ENCODE measurements at regions not wholly inside any gene's neighbourhood (a gene's known extent, or its start where the extent isn't known, plus 50 kb on each side); places are given as distances from the start of the nearest gene placed in this dataset.

DNA sequence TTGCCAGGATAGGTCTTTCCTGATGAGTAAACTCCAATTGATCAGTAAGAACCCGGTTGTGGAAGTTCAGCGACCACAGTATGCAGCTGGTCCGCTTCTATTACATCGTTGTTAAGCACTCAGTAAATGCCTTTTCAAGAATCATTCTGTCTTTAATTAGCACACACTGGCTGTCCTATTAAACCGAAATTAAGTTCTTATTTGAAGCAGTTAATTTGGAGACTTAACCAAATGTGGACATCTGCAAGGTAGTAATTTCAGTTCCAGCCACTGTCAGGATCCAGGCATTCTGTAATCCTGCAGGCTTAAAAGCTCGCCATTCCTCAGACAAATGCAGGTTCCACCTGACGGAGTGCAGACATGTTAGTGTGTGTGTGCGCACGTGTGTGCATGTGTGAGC is 254.6 kb downstream of the IRX2 start:
- Histone ChIP-seq H3K4me1 (ENCODE audit: control insufficient read depth, insufficient read depth, low read length) (no peaks in the 10 kb centered on the region), H3K9me3 (ENCODE audit: control insufficient read depth, insufficient read depth, low read depth, low read length) (peaks cover 15% of the 10 kb centered on the region), H3K36me3 (ENCODE audit: control insufficient read depth, insufficient read depth, low read length) (no peaks in the 10 kb centered on the region), H3K9ac (ENCODE audit: low read length) (no peak overlapping the region), H3K4me3 (ENCODE audit: low read depth, low read length) (no peak overlapping the region), H3K27ac (ENCODE audit: low read depth, low read length) (no peak overlapping the region), H3K27me3 (ENCODE audit: control insufficient read depth, insufficient read depth, low read length) (no peaks in the 10 kb centered on the region; the same call in 1 of the 2 replicates)

DNA sequence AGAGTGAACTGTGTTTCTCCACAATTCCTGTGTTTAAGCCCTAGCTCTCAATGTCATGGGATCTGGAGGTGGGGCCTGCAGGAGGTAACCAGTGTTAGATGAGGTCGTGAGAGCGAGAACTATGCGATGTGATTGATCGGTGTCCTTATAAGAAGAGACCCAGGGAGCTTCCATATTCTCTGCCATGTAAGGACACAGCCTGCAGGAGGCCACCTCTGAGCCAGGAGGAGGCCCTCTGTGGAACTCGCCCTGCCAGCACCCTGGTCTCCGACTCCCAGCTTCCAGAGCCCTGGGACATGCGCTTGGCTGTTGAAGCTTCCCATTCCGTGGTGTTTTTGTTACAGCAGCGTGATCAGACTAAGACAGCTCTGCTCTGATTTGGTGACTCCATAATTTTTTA is 255.4 kb downstream of the IRX2 start:
- Histone ChIP-seq H3K9me3 (ENCODE audit: control insufficient read depth, insufficient read depth, low read depth, low read length) (peaks cover 15% of the 10 kb centered on the region), H3K36me3 (ENCODE audit: control insufficient read depth, insufficient read depth, low read length) (no peaks in the 10 kb centered on the region), H3K4me3 (ENCODE audit: low read depth, low read length) (no peak overlapping the region), H3K9ac (ENCODE audit: low read length) (no peak overlapping the region), H3K27ac (ENCODE audit: low read depth, low read length) (no peak overlapping the region), H3K4me1 (ENCODE audit: control insufficient read depth, insufficient read depth, low read length) (no peaks in the 10 kb centered on the region), H3K27me3 (ENCODE audit: control insufficient read depth, insufficient read depth, low read length) (no peaks in the 10 kb centered on the region; the same call in 1 of the 2 replicates)

DNA sequence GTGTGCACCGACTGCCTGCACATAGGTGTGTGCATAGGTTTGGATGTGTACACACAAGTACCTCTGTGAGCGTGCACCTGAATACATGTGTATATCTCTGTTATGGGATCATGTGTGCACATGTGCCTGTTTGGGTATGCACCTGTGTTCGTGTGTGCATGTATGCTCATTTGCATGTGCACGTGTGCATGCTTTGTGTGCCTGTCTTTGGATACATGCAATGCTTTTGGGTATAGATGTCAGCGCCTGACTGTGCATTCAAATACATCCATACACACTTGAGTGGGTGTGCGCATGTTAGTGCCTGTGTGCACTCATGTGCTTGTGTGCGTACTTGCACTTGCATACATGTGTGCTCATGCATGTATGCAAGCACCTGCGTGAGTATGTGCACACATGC is 258.1 kb downstream of the IRX2 start:
- peaks cover 12% of the 10 kb centered on the region; the same call in 1 of the 2 replicates for H3K9me3 ChIP-seq (ENCODE audit: control insufficient read depth, insufficient read depth, low read depth, low read length)
- no peak overlapping the region for H3K27ac ChIP-seq (ENCODE audit: low read depth, low read length)
- H3K27me3 ChIP-seq (ENCODE audit: control insufficient read depth, insufficient read depth, low read length), result no peaks in the 10 kb centered on the region; the same call in 1 of the 2 replicates

DNA sequence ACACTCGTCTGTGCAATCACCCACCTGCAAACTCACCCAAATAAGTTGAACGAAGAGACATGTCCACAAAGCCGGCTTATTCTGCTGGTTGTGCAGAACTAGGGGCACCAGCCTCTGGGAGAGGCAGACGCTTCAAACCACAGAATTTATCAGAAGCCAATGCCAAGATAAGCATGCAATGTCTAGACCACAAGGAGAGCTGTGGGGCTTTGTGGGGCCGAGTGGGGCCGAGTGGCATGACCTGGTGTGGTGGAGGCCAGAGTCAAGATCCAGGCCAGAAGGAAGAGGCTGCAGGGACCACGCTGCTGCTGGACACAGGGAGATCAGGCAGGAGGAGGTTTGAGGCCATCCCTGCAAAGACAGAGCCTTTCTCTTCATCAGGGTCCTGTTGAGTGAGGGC is 259.0 kb downstream of the IRX2 start:
- no peaks in the 10 kb centered on the region; the same call in 1 of the 2 replicates for H3K27me3 ChIP-seq (ENCODE audit: control insufficient read depth, insufficient read depth, low read length)
- no peak overlapping the region for H3K4me3 ChIP-seq (ENCODE audit: low read depth, low read length)
- no peaks in the 10 kb centered on the region for H3K4me1 ChIP-seq (ENCODE audit: control insufficient read depth, insufficient read depth, low read length)
- no peaks in the 10 kb centered on the region for H3K36me3 ChIP-seq (ENCODE audit: control insufficient read depth, insufficient read depth, low read length)
- no peak overlapping the region for H3K27ac ChIP-seq (ENCODE audit: low read depth, low read length)
- H3K9ac ChIP-seq (ENCODE audit: low read length), result no peak overlapping the region
- peaks cover 12% of the 10 kb centered on the region; the same call in 1 of the 2 replicates for H3K9me3 ChIP-seq (ENCODE audit: control insufficient read depth, insufficient read depth, low read depth, low read length)

More for the DNA sequence above, 258.1 kb downstream of the IRX2 start:
- no peaks in the 10 kb centered on the region for H3K36me3 ChIP-seq (ENCODE audit: control insufficient read depth, insufficient read depth, low read length)
- no peak overlapping the region for H3K9ac ChIP-seq (ENCODE audit: low read length)
- no peaks in the 10 kb centered on the region for H3K4me1 ChIP-seq (ENCODE audit: control insufficient read depth, insufficient read depth, low read length)
- H3K4me3 ChIP-seq (ENCODE audit: low read depth, low read length), result no peak overlapping the region

DNA sequence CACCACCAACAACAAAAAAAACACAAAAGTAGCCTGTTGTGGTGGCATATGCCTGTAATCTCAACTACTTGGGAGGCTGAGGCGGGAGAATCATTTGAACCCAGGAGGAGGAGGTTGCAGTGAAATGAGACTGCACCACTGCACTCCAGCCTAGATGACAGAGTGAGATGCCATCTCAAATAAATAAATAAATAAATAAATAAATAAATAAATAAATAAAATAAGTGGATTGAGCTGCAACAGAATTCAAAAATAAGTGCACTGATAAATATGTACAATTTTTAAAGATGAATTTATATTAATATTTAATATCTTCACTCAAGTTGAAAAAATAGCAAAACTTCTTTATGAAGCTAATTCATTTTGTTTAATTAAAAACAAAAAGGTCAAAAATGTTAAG is 259.6 kb downstream of the IRX2 start:
- Histone ChIP-seq H3K9me3 (ENCODE audit: control insufficient read depth, insufficient read depth, low read depth, low read length) (peaks cover 12% of the 10 kb centered on the region; the same call in 1 of the 2 replicates), H3K4me1 (ENCODE audit: control insufficient read depth, insufficient read depth, low read length) (no peaks in the 10 kb centered on the region), H3K27me3 (ENCODE audit: control insufficient read depth, insufficient read depth, low read length) (no peaks in the 10 kb centered on the region; the same call in 1 of the 2 replicates)

DNA sequence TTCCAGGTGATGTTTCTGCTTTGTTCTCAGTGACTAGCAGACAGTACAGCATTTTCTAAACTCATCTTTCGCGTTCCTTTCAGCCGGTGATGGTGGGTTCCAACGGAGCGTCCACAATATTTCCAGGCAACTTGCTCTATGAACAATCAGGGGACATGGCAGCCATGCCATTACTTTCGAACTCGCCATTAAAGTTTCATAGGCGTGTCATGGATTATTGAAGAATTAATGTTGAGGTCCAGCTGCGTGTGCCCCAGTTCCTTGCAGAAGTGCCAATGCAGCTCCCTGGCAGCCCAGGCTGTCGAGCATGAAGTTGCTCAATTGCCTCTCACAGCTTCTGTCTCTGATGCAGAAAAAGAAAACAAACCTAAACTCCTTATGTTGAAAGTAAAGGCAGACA is 262.2 kb downstream of the IRX2 start:
- H3K9me3 ChIP-seq (ENCODE audit: control insufficient read depth, insufficient read depth, low read depth, low read length), result peaks cover 15% of the 10 kb centered on the region; the same call in 1 of the 2 replicates
- H3K4me3 ChIP-seq (ENCODE audit: low read depth, low read length), result no peak overlapping the region
- H3K9ac ChIP-seq (ENCODE audit: low read length), result no peak overlapping the region
- H3K27ac ChIP-seq (ENCODE audit: low read depth, low read length), result no peak overlapping the region
- no peaks in the 10 kb centered on the region for H3K36me3 ChIP-seq (ENCODE audit: control insufficient read depth, insufficient read depth, low read length)
- H3K27me3 ChIP-seq (ENCODE audit: control insufficient read depth, insufficient read depth, low read length), result no peaks in the 10 kb centered on the region; the same call in 1 of the 2 replicates
- no peaks in the 10 kb centered on the region for H3K4me1 ChIP-seq (ENCODE audit: control insufficient read depth, insufficient read depth, low read length)

More for the DNA sequence above, 259.6 kb downstream of the IRX2 start:
- no peak overlapping the region for H3K9ac ChIP-seq (ENCODE audit: low read length)
- no peak overlapping the region for H3K4me3 ChIP-seq (ENCODE audit: low read depth, low read length)
- H3K36me3 ChIP-seq (ENCODE audit: control insufficient read depth, insufficient read depth, low read length), result no peaks in the 10 kb centered on the region
- no peak overlapping the region for H3K27ac ChIP-seq (ENCODE audit: low read depth, low read length)

DNA sequence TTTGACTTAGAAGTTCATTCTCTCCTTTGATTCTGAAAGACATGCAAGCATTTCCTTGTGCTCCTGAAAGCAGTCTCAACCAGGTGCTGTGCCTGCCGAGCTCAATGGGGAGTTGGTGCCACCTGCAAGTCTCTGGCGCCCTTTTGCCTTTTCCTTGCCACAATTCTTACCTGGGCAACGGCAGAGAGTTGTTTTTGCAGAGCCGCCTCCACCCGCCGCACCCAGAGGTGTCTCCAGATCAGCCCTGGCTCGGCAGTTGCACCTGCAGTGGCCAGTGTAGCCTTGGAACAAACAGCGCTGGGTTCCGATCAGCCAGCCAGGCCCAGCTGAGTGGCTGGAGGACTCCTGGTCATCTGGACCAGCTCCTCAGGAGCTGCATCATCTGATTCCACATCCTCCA is 262.9 kb downstream of the IRX2 start:
- Histone ChIP-seq H3K4me3 (ENCODE audit: low read depth, low read length) (no peak overlapping the region), H3K36me3 (ENCODE audit: control insufficient read depth, insufficient read depth, low read length) (no peaks in the 10 kb centered on the region), H3K27me3 (ENCODE audit: control insufficient read depth, insufficient read depth, low read length) (no peaks in the 10 kb centered on the region; the same call in 1 of the 2 replicates), H3K4me1 (ENCODE audit: control insufficient read depth, insufficient read depth, low read length) (no peaks in the 10 kb centered on the region), H3K27ac (ENCODE audit: low read depth, low read length) (no peak overlapping the region), H3K9me3 (ENCODE audit: control insufficient read depth, insufficient read depth, low read depth, low read length) (peaks cover 17% of the 10 kb centered on the region), H3K9ac (ENCODE audit: low read length) (no peak overlapping the region)

DNA sequence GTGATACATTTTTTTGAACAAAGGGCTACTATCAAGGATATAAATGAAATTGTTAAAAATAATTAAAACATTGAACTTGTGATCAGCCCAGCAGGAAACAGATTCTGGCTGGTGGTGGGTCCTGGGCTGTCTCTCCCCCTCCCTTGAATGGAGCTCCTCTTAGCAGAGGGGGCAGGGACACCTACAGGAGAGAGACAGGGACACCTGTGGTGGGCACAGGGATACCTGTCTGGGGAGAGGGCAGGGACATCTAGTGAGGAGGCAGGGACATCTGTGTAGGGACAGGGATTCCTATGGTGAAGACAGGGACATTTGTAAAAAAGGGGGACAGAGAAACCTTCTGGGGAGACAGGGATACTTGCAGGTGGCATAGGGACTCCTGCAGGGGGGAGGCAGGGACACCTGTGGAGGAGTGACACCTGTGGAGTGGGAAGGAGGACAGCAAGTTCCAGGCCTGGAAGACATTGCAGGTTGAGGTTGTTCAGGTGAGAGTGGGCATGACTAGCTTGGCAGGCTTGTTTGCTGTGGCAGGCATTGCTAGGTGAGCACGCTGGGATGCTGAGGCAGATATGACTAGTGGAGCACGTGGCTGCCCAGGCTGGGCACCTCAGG is 264.2 kb downstream of the IRX2 start:
- H3K9ac ChIP-seq (ENCODE audit: low read length), result no peak overlapping the region
- no peak overlapping the region for H3K27ac ChIP-seq (ENCODE audit: low read depth, low read length)
- H3K36me3 ChIP-seq (ENCODE audit: control insufficient read depth, insufficient read depth, low read length), result no peaks in the 10 kb centered on the region
- peaks cover 19% of the 10 kb centered on the region; the same call in 1 of the 2 replicates for H3K9me3 ChIP-seq (ENCODE audit: control insufficient read depth, insufficient read depth, low read depth, low read length)
- H3K27me3 ChIP-seq (ENCODE audit: control insufficient read depth, insufficient read depth, low read length), result no peaks in the 10 kb centered on the region; the same call in 1 of the 2 replicates
- no peak overlapping the region for H3K4me3 ChIP-seq (ENCODE audit: low read depth, low read length)
- H3K4me1 ChIP-seq (ENCODE audit: control insufficient read depth, insufficient read depth, low read length), result no peaks in the 10 kb centered on the region

DNA sequence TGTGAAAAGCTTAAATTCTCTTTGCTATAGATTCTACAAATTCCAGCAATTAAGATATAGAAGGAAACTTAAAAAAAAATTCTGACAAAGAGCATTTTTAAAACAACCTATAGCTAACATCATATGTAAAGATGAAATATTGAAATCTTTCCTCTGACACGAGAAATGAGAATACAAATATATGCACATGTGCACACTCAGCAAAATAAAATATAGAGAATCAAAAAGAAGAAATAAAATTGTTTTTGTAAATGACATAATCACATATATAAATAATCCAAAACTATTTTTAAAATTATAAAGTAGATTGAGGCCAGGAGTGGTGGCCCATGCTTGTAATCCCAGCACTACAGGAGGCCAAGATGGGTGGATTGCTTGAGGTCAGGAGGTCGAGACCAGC is 265.1 kb downstream of the IRX2 start:
- Histone ChIP-seq H3K4me3 (ENCODE audit: low read depth, low read length) (no peak overlapping the region), H3K36me3 (ENCODE audit: control insufficient read depth, insufficient read depth, low read length) (no peaks in the 10 kb centered on the region), H3K27me3 (ENCODE audit: control insufficient read depth, insufficient read depth, low read length) (no peaks in the 10 kb centered on the region), H3K9ac (ENCODE audit: low read length) (no peak overlapping the region), H3K4me1 (ENCODE audit: control insufficient read depth, insufficient read depth, low read length) (no peaks in the 10 kb centered on the region), H3K27ac (ENCODE audit: low read depth, low read length) (no peak overlapping the region), H3K9me3 (ENCODE audit: control insufficient read depth, insufficient read depth, low read depth, low read length) (peaks cover 26% of the 10 kb centered on the region)

DNA sequence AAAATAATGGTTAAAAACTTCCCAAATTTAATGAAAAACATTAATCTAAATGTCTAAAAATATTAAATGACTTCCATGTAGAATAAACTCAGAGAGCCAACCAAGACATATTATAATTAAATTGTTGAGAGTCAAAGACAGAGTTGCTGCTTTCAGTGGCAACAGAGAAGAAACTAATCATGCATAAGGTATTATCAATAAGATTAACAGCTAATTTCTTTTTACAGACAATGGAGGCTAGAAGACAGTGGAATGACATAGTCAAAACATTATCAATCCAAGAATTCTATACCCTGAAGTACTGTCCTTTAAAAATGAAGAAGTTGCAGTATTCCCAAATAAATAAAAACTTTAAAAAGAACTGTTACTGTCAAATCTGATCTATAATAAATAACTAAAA is 268.7 kb downstream of the IRX2 start:
- Histone ChIP-seq H3K36me3 (ENCODE audit: control insufficient read depth, insufficient read depth, low read length) (no peaks in the 10 kb centered on the region), H3K4me1 (ENCODE audit: control insufficient read depth, insufficient read depth, low read length) (no peaks in the 10 kb centered on the region), H3K9me3 (ENCODE audit: control insufficient read depth, insufficient read depth, low read depth, low read length) (peaks cover 24% of the 10 kb centered on the region), H3K4me3 (ENCODE audit: low read depth, low read length) (no peak overlapping the region), H3K27ac (ENCODE audit: low read depth, low read length) (no peak overlapping the region), H3K27me3 (ENCODE audit: control insufficient read depth, insufficient read depth, low read length) (no peaks in the 10 kb centered on the region), H3K9ac (ENCODE audit: low read length) (no peak overlapping the region)

DNA sequence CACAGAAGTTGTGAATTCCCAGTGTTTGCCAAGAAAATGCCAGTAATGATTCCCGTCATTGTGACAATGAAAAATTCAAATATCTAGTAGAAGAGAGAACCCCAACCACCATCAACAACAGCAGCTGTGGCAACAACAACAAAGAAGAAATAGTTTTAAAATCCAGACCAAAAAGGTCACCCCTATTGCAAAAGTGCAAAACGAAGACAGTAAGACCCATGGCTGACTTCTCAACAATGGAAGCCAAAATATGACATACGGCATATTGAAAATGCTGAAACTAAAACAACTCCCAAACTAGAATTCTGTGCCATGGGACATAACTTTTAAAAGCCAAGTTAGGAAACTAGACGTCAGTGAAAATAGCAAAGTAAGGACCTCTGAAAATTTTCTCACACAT is 270.6 kb downstream of the IRX2 start:
- no peak overlapping the region for H3K9ac ChIP-seq (ENCODE audit: low read length)
- no peaks in the 10 kb centered on the region for H3K27me3 ChIP-seq (ENCODE audit: control insufficient read depth, insufficient read depth, low read length)
- no peaks in the 10 kb centered on the region for H3K36me3 ChIP-seq (ENCODE audit: control insufficient read depth, insufficient read depth, low read length)

More for the DNA sequence above, 270.6 kb downstream of the IRX2 start:
- Histone ChIP-seq H3K27ac (ENCODE audit: low read depth, low read length) (no peak overlapping the region), H3K4me3 (ENCODE audit: low read depth, low read length) (no peak overlapping the region), H3K4me1 (ENCODE audit: control insufficient read depth, insufficient read depth, low read length) (no peaks in the 10 kb centered on the region), H3K9me3 (ENCODE audit: control insufficient read depth, insufficient read depth, low read depth, low read length) (peaks cover 21% of the 10 kb centered on the region)

Measured in HUES6 (cell line).